ENCODE measurements at regions not wholly inside any gene's neighbourhood (a gene's known extent, or its start where the extent isn't known, plus 50 kb on each side); places are given as distances from the start of the nearest gene placed in this dataset.
"Not testable (repeated sequence)": the region's sequence is repeated elsewhere in the genome, so short reads cannot be mapped to it uniquely, and the experiment has no call there.

DNA sequence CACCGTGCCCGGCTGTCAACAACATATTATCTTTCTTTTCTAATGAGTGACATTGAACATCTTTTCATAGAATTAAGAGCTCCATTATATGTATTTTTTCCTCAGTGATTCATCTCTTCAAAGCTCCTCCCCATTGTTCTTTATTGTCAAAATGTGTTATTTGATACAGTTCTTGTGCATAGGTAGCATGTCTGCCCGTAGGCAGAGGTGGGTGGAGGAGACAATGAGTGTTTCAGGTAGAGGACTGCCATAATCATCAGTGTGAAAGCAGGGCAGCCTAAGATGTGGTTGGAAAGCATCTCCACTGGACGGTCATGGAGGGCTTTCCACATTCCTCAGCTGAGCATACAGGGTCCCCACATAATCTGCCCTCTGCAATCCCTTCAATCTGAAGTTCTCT is 452.0 kb upstream of the MCTP2 start:
- ATAC-seq (ENCODE audit: low FRiP score) (no peak), DNase-seq (ENCODE audit: low spot score) (no peak)
- TF ChIP-seq, protein P1, sequence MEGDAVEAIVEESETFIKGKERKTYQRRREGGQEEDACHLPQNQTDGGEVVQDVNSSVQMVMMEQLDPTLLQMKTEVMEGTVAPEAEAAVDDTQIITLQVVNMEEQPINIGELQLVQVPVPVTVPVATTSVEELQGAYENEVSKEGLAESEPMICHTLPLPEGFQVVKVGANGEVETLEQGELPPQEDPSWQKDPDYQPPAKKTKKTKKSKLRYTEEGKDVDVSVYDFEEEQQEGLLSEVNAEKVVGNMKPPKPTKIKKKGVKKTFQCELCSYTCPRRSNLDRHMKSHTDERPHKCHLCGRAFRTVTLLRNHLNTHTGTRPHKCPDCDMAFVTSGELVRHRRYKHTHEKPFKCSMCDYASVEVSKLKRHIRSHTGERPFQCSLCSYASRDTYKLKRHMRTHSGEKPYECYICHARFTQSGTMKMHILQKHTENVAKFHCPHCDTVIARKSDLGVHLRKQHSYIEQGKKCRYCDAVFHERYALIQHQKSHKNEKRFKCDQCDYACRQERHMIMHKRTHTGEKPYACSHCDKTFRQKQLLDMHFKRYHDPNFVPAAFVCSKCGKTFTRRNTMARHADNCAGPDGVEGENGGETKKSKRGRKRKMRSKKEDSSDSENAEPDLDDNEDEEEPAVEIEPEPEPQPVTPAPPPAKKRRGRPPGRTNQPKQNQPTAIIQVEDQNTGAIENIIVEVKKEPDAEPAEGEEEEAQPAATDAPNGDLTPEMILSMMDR (IDR thresholded peaks at IDR 0.05): no peak

DNA sequence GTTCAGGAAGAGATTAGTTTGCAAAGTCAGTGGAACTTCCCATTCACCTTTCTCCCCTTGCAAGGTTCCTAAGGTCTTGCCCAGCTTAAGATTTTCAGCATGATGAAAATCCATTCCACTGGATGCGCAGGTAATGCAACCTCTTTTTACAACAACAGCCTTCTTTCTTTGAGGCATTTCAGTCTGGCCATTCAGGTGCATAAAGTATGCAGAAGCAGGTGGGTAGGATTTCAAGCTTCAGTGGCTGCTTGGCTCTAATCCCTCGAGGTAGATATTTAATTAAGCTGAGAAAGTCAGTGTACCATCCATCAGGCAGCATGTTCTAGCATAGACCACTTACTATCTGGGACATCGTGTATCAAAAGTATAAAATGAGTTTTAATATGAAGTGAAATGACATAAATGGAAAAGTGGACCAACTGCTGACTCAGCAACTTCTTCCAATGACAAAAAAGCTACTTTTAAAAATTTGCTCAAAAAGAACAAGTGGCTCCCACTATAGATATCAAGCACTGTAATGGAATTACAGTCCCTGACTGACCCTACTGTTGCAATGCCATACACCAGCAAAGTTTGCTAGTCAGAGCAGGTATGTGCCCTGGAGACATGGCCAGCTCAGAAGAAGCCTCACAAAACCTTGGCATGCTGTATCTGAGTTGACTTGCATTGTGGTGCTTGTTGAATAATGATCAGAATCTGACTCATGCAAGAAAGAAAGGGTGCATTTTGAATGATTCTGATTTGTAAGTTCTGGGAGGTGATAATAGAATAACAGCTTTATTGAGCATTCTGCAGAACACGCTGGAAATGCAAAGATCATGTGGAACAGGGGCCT is 459.9 kb upstream of the MCTP2 start:
- ATAC-seq (ENCODE audit: low FRiP score) (no peak), DNase-seq (ENCODE audit: low spot score) (no peak)
- TF ChIP-seq, protein P1 (IDR thresholded peaks at IDR 0.05): no peak

DNA sequence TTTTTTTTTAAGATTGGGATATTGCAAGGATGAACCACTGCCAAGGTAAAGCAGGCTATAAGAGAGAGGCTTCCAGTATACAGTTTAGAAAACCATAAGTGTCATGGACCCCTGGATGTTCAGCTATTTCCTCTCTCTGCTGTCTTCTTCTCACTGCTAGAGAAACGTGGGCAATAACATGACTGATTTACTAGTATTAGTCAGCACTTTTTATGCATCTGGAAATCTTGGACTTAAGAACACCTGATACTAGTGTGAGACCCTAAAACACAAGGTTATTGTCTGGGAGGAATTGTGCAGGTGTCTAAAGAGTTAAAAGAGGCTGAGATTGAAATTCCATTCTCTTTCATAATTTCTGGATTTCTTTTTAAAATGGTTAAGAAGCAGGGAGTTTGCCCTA is 460.6 kb upstream of the MCTP2 start:
- TF ChIP-seq, protein P1 (IDR thresholded peaks at IDR 0.05): no peak
- DNase-seq (ENCODE audit: low spot score) (no peak), ATAC-seq (ENCODE audit: low FRiP score) (no peak)

DNA sequence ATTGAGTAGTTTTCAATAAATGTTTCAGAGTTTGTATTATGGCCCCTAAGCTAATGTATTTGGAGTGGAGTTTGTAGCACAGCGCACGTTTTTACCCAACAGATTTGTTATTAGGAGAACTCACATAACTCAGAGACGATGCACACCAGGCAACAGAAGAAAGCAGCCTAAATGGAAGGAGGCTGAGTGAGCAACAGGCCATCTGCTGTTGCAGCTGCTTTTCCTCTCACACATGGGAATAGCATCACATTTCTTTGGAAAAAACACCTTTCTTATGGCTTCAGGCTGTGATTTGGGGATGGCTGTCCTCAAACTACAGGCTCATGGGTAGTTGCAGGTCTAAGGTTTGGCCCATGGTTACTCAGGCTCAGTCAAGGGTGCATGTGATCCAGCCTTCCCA is 469.3 kb upstream of the MCTP2 start:
- ATAC-seq (ENCODE audit: low FRiP score) (no peak), DNase-seq (ENCODE audit: low spot score) (no peak)
- TF ChIP-seq, protein P1 (IDR thresholded peaks at IDR 0.05): no peak

DNA sequence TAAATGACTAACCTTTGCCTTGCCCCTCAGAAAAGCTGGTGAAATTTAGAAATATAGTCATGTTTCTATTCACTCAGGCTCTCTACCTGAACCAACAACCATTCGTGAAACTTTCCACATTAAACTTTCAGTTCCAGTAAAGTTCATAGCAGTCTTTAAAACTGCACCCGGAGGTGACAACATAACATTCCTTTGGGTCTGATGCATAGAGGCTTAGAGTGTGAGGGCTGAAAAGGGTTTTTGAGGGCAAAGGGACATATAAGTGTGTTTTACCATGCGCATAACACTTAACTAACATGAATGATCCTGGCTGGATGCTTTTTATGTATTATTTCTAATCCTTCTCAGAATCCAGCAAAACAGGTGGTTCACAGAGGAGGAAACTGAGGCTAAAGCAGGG is 471.7 kb upstream of the MCTP2 start:
- DNase-seq (ENCODE audit: low spot score) (no peak), ATAC-seq (ENCODE audit: low FRiP score) (no peak)
- TF ChIP-seq, protein P1 (IDR thresholded peaks at IDR 0.05): no peak

DNA sequence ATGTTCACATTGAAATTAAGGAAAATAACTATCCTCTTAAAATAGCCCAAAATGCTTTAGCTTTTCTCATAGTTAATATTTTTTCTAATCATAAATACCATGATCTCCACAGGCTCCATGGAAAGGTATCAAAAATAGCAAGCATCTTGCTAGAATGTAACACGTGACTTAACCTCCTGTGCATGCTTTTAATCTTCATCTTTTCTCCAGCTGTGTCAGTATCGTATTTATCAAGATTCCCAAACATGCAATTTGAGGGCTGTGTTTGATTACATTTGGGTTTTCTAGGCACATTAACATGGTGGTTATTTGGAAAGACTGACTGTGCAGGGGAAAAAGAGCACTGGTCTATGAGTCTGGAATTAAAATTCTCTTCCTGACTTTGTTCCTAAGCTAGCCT is 472.5 kb upstream of the MCTP2 start:
- TF ChIP-seq, protein P1 (IDR thresholded peaks at IDR 0.05): no peak
- no peak for ATAC-seq (ENCODE audit: low FRiP score)
- DNase-seq (ENCODE audit: low spot score): no peak

DNA sequence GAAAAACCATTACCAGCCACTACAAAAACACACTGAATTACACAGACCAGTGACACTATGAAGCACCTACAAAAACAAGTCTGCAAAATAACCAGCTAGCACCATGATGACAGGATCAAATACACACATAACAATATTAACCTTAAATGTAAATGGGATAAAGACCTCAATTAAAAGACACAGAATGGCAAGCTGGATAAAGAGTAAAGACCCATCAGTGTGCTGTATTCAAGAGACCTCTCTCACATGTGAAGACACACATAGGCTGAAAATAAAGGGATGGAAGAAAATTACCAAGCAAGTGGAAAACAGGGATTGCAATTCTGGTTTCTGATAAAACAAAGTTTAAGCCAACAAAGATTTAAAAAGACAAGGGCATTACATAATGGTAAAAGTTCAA is 482.7 kb upstream of the MCTP2 start:
- no peak for DNase-seq (ENCODE audit: low spot score)
- TF ChIP-seq, protein P1 (IDR thresholded peaks at IDR 0.05): no peak

DNA sequence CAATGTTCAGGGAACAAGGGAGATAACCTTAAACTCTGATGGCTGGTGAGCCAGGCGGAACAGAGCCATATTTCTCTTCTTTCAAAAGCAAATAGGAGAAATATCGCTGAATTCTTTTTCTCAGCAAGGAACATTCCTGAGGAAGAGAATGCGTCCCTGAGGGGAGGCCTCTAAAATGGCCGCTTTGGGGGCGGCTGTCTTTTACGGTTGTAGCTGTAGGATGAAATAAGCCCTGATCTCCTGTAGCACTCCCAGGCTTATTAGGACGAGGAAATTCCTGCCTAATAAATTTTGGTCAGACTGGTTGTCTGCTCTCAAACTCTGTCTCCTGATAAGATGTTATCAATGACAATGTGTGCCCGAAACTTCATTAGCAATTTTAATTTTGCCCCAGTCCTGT is 496.4 kb upstream of the MCTP2 start:
- not testable (repeated sequence) for ATAC-seq (ENCODE audit: low FRiP score); DNase-seq (ENCODE audit: low spot score)

More for the DNA sequence above, 482.7 kb upstream of the MCTP2 start:
- no peak for ATAC-seq (ENCODE audit: low FRiP score)
